VCaP (cell line): ENCODE measurements at regions not wholly inside any gene's neighbourhood (a gene's known extent, or its start where the extent isn't known, plus 50 kb on each side); places are given as distances from the start of the nearest gene placed in this dataset.

Source experiments
- H3K27ac ChIP-seq: fragments of 450-650 bp; 2 replicates; pipeline ENCODE4 v1.5.1; 2017
- CTCF ChIP-seq: fragments of 450-650 bp; conservative IDR thresholded peaks from 2 replicates; pipeline ENCODE4 v1.5.1; 2017; ENCODE audit warnings: mild to moderate bottlenecking, moderate library complexity

DNA sequence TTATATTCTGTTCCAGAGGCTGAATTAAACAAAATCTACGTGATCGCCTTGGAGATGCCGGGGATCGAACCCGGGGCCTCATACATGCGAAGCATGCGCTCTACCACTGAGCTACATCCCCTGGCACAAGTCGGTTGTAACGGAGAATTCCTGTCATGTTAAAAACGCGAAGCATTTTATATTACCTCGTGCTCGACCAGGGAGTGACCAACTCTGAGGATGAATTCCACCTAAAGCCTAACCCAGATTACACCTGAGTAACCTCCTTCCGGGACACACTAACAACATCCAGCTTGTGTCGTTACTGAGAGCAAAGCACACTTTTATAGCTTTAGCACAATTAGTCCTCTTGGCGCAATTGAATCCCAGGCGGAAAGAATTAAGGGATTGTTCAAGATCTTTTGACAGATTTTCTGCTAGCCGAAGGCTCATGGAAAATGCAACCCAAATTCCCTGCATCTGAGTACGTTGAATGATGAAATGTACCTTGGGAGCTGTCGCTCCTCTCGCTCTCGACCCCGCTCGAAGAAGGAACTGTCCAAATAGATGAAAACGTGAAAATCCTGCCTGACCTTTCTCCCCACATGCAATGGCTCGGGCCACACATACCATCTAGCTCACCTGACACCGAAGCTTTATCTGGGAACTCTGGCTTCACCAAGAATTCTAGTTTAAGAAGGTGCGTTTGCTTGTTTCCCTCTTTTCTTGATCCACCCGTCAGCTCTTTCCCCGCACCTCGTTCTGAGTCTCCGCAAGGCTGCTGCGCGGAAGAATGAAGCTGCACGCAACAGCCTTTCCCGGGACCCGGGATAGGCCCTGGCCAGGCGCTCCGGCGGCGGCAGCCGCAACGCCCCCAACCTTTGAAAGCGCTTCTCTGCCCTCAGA lies 148.3 kb downstream of the GPX5 start:
- no peak for TF ChIP-seq CTCF
- no peak overlapping the region for H3K27ac ChIP-seq

GRCh38 chr6:28675600-28675999 lies 149.9 kb downstream of the GPX5 start:
- no peak for TF ChIP-seq CTCF
- H3K27ac ChIP-seq: no peak overlapping the region

DNA sequence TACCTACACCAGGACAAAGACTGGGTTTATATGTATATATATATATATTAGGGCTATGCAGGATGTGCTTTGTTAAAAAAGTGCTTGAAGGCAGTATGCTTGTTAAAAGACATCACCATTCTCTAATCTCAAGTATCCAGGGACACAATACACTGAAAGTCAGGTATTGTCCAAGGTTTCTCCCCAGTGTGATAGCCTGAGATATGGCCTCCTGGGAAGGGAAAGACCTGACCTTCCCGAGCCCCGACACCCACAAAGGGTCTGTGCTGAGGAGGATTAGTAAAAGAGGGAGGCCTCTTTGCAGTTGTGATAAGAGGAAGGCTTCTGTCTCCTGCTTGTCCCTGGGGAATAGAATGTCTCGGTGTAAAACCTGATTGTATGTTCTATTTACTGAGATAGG lies 156.9 kb downstream of the GPX5 start:
- peak overlapping the region; percentile 98 for H3K27ac ChIP-seq
- TF ChIP-seq CTCF: no peak

DNA sequence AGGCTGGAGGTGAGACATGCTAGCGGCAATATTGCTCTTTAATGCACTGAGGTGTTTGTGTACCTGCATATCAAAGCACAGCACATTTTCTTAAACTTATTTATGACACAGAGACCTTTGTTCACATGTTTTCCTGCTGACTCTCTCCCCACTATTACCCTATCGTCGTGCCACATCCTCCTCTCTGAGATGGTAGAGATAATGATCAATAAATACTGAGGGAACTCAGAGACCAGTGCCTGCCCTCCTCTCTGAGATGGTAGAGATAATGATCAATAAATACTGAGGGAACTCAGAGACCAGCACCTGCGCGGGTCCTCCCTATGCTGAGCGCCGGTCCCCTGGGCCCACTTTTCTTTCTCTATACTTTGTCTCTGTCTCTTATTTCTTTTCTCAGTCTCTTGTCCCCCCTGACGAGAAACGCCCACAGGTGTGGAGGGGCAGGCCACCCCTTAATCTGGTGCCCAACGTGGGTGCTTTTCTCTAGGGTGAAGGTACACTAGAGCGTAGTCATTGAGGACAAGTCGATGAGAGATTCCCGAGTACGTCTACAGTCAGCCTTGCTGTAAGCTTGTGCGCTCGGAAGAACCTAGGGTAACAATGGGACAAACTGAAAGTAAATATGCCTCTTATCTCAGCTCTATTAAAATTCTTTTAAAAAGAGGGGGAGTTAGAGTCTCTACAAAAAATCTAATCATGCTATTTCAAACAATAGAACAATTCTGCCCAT lies 157.4 kb downstream of the GPX5 start:
- peak overlapping the region; percentile 98 for H3K27ac ChIP-seq

GRCh38 chr6:28683945-28684538 lies 158.4 kb downstream of the GPX5 start:
- H3K27ac ChIP-seq: peak overlapping the region; percentile 98
- peak; percentile 88 for TF ChIP-seq CTCF

GRCh38 chr6:28685960-28686359 lies 160.3 kb downstream of the GPX5 start:
- H3K27ac ChIP-seq: peak overlapping the region; percentile 82

GRCh38 chr6:28686446-28687027 lies 160.9 kb downstream of the GPX5 start:
- H3K27ac ChIP-seq: peak overlapping the region; percentile 82
- peak; percentile 75 for TF ChIP-seq CTCF

- peak overlapping the region; percentile 82 for H3K27ac ChIP-seq
These were observed 161.8 kb downstream of the GPX5 start for GRCh38 chr6:28687309-28687981.

DNA sequence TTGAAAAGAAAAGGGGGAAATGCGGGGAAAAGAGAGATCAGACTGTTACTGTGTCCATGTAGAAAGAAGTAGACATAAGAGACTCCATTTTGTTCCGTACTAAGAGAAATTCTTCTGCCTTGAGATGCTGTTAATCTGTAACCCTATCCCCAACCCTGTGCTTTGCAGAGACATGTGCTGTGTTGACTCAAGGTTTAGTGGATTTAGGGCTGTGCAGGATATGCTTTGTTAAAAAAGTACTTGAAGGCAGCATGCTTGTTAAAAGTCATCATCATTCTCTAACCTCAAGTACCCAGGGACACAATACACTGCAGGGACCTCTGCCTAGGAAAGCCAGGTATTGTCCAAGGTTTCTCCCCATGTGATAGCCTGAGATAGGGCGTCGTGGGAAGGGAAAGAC lies 166.3 kb downstream of the GPX5 start:
- peak overlapping the region; percentile 72 for H3K27ac ChIP-seq
